Pancreas (tissue), 10 donors: ENCODE measurements at regions not wholly inside any gene's neighbourhood (a gene's known extent, or its start where the extent isn't known, plus 50 kb on each side); places are given as distances from the start of the nearest gene placed in this dataset.
"Not testable (repeated sequence)": the region's sequence is repeated elsewhere in the genome, so short reads cannot be mapped to it uniquely, and the experiment has no call there.

Experiments
- ATAC-seq, 4 donors: fragments of 200-7000 bp; cut with Tn5 transposase; one replicate each; pipeline versions ENCODE4 v1.8.0 to v1.9.1; 2020; ENCODE audit warnings: mild to moderate bottlenecking in 4 of 4, moderate library complexity in 4 of 4
- DNase-seq, 6 donors: peaks; one replicate each; pipeline ENCODE4 v3.0.0-alpha.2; 2020
- FAIRE-seq: peaks from 2 replicates; lab custom pipeline; 2012; peaks lifted over from hg19 to GRCh38; lab: Jason Lieb, UNC
- H3K27ac ChIP-seq, 4 donors: fragments of 200-600 bp; sonication (generic); 1 replicate in 3 of 4; 2 replicates in 1 of 4; pipeline versions ENCODE4 v1.5.0 to v1.8.0; 2020
- H3K27me3 ChIP-seq, 4 donors: fragments of 200-600 bp; one replicate each; pipeline ENCODE4 v1.8.0; 2021
- H3K36me3 ChIP-seq, 3 donors: fragments of 200-600 bp; sonication (generic) in 1 of 3; one replicate each; pipeline versions ENCODE4 v1.5.0 to v1.8.0; 2020 to 2021
- H3K4me1 ChIP-seq, 3 donors: fragments of 200-600 bp; one replicate each; pipeline ENCODE4 v1.8.0; 2021
- H3K4me3 ChIP-seq, 4 donors: fragments of 200-600 bp; sonication (generic) in 2 of 4; one replicate each; pipeline versions ENCODE4 v1.5.0 to v1.8.0; 2020 to 2021
- H3K9me3 ChIP-seq, 4 donors: fragments of 200-600 bp; one replicate each; pipeline ENCODE4 v1.8.0; 2021
- WGBS, 2 donors: extraction: QIAGEN DNeasy Blood & Tissue Kit; methylation state at CpG; one replicate each; pipeline ENCODE4 v1.1.7; 2013; 5-methylcytosine and 5-hydroxymethylcytosine counted together
- intact Hi-C, 3 donors: fragments of 100-400 bp; cut with DNase I; formaldehyde crosslinking; loops; one replicate each; pipeline versions ENCODE4 v1.11.1 to v1.14.2; 2022
- TF ChIP-seq, protein P1 (sequence below), 4 donors: fragments of 200-600 bp; sonication (generic) in 3 of 4; IDR thresholded peaks; one replicate each; pipeline versions ENCODE4 v1.5.0 to v1.8.0; 2021; ENCODE audit warnings: antibody characterized with exemption in 4 of 4
- donor health status: healthy with polysubstance abuse.
- donor health status: DM: no; HTN: no; CAD: no; lungs with moderate emphysema.
- donor health status: DM: no; HTN: no; CAD: no.
- donor health status: control.
- donor health status: control.
- donor health status: Bipolar disorder and iron deficiency.
- donor health status: DM: yes; HTN: yes; CAD: no.
- donor health status: DM: no; HTN: no; CAD: no.
- donor health status: DM: no; HTN: no; CAD: no.
- donor health status: DM: yes; HTN: yes; CAD: no.

DNA sequence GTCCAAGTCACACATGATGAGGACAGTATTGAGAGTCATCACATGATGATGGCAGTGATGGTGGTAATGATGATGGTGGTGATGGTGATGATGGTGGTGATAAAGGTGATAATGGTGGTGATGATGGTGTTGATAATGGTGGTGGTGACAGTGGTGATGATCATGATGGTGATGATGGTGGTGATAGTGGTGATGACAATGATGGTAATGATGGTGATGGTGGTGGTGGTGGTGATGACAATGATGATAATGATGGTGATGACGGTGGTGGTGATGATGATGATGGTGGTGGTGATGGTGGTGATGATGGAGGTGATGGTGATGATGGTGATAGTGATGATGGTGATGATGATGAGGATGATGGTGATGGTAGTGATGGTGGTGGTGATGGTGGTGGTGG lies 190.2 kb upstream of the ZNF469 start:
- Histone ChIP-seq H3K4me1 (no peaks in the 10 kb centered on the region), H3K36me3 (no peaks in the 10 kb centered on the region), H3K27me3 (no peaks in the 10 kb centered on the region), H3K27ac (no peak overlapping the region), H3K4me3 (no peak overlapping the region), H3K9me3 (no peaks in the 10 kb centered on the region)
- WGBS, 2 donors, result 81 to 82% methylated on average over 1 of the region's 1 CpG
- FAIRE-seq (no peak), ATAC-seq (no peak), DNase-seq (no peak)
- TF ChIP-seq, protein P1, sequence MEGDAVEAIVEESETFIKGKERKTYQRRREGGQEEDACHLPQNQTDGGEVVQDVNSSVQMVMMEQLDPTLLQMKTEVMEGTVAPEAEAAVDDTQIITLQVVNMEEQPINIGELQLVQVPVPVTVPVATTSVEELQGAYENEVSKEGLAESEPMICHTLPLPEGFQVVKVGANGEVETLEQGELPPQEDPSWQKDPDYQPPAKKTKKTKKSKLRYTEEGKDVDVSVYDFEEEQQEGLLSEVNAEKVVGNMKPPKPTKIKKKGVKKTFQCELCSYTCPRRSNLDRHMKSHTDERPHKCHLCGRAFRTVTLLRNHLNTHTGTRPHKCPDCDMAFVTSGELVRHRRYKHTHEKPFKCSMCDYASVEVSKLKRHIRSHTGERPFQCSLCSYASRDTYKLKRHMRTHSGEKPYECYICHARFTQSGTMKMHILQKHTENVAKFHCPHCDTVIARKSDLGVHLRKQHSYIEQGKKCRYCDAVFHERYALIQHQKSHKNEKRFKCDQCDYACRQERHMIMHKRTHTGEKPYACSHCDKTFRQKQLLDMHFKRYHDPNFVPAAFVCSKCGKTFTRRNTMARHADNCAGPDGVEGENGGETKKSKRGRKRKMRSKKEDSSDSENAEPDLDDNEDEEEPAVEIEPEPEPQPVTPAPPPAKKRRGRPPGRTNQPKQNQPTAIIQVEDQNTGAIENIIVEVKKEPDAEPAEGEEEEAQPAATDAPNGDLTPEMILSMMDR (IDR thresholded peaks at IDR 0.05), result no peak
- intact Hi-C loops, result loop anchor here in 2 of 3 donors (10.0 kb wide), 2 partner anchors 212 to 242 kb away; no protein-coding TSS in a partner anchor

DNA sequence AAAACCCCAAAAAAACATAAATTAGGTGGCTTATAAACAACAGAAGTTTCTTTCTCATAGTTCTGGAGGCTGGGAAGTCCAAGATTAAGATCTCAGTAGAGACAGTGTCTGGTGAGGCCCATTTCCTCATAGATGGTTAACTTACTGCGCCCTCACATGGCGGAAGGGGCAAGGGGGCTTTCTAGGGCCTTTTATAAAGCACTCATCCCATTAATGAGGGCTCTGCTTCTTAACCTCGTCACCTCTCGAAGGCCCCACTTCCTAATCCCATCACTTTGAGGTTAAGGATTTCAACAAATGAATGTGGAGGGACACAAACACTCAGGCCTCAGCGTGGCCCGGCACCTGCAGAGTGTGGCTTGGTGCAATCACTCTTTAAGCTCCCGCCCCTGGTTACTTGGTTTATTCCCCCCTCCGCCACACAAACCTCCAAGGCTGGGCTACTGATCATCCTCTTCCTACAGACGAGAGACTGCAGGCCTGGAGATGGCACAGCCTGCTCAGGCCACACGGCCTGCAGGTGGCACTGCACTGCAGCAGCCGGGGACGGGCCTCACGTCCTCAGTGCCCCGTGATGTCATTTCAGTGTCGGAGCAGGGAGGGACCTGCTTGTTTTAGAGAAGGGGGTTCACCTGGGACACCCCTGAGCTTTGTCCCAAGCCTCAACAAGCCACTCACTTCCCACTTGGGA lies 188.9 kb upstream of the ZNF469 start:
- TF ChIP-seq, protein P1 (IDR thresholded peaks at IDR 0.05), result peak; percentile 38 to 57 (median 42)

GRCh38 chr16:88194397-88195268 lies 188.1 kb upstream of the ZNF469 start:
- no peak overlapping the region for H3K4me3 ChIP-seq
- H3K4me1 ChIP-seq, result no peaks in the 10 kb centered on the region
- FAIRE-seq (no peak), DNase-seq (peak in 2 of 6 donors; percentile 27 to 48), ATAC-seq (peak; percentile 68 to 84 (median 78))
- no peaks in the 10 kb centered on the region for H3K36me3 ChIP-seq
- H3K27me3 ChIP-seq, result no peaks in the 10 kb centered on the region
- WGBS, 2 donors, result 52% methylated on average over 46 to 47 of the region's 47 CpGs
- no peak overlapping the region for H3K27ac ChIP-seq
- no peaks in the 10 kb centered on the region for H3K9me3 ChIP-seq
- TF ChIP-seq, protein P1 (IDR thresholded peaks at IDR 0.05), result no peak
- intact Hi-C loops, result loop anchor here in 2 of 3 donors (5.0 to 10.0 kb wide), 3 partner anchors 210 to 243 kb away; no protein-coding TSS in a partner anchor

More for the DNA sequence above, 188.9 kb upstream of the ZNF469 start:
- not testable (repeated sequence) for H3K9me3 ChIP-seq, FAIRE-seq, H3K4me1 ChIP-seq, H3K27ac ChIP-seq, H3K36me3 ChIP-seq, H3K4me3 ChIP-seq, H3K27me3 ChIP-seq
- 26 to 28% methylated on average over 14 to 15 of the region's 15 CpGs for WGBS, 2 donors
- ATAC-seq (peak; percentile 96 to 99 (median 97)), DNase-seq (peak in 5 of 6 donors; percentile 47 to 77 (median 62))
- intact Hi-C loops, result loop anchor here in 2 of 3 donors (10.0 kb wide), 2 partner anchors 211 to 241 kb away; no protein-coding TSS in a partner anchor

DNA sequence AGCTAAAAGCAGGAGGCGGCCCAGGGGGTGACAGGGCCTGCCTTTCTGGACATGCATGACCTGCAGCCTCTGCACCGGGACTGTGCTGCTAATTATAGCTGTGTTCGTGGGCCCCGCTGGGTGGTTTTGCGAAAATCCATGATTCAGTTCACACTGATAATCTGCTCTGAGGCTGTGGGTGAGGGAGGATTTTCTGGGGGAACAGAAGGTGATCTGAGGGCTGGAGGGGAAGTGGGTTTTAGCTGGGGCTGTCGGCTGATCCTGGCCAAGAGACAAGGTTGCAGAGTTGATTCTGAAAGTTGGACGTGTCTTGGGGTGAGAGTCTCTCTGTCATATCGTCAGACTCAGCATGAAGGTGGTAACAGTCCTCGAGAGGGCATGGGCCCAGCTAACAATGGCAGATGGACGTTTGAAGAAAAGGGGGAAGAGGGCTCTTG lies 187.5 kb upstream of the ZNF469 start:
- Histone ChIP-seq H3K36me3 (no peaks in the 10 kb centered on the region), H3K27ac (no peak overlapping the region), H3K4me3 (no peak overlapping the region), H3K4me1 (no peaks in the 10 kb centered on the region), H3K27me3 (no peaks in the 10 kb centered on the region), H3K9me3 (no peaks in the 10 kb centered on the region)
- FAIRE-seq (no peak), DNase-seq (no peak), ATAC-seq (no peak)
- 75 to 82% methylated on average over 10 of the region's 10 CpGs for WGBS, 2 donors
- TF ChIP-seq, protein P1 (IDR thresholded peaks at IDR 0.05), result no peak
- intact Hi-C loops, result loop anchor here in 2 of 3 donors (5.0 to 10.0 kb wide), 3 partner anchors 210 to 242 kb away; no protein-coding TSS in a partner anchor
